Sigmoid colon (tissue), 3 donors: ENCODE measurements at regions not wholly inside any gene's neighbourhood (a gene's known extent, or its start where the extent isn't known, plus 50 kb on each side); places are given as distances from the start of the nearest gene placed in this dataset.

ENCODE experiments used
- POLR2A ChIP-seq, 2 donors: fragments of 450-650 bp; IDR thresholded peaks; one replicate each; pipeline ENCODE4 v1.6.1; 2016; ENCODE audit warnings: antibody characterized with exemption in 2 of 2, mild to moderate bottlenecking in 2 of 2, moderate library complexity in 2 of 2
- TF ChIP-seq, protein P1 (sequence below), 4 experiments: fragments of 450-650 bp in 3 of 4; fragments of 200-600 bp in 1 of 4; IDR thresholded peaks; one replicate each; pipeline ENCODE4 v1.5.1; 2016 to 2019; ENCODE audit warnings: antibody characterized with exemption in 4 of 4, mild to moderate bottlenecking in 3 of 4, moderate library complexity in 2 of 4

- TF ChIP-seq, protein P1, sequence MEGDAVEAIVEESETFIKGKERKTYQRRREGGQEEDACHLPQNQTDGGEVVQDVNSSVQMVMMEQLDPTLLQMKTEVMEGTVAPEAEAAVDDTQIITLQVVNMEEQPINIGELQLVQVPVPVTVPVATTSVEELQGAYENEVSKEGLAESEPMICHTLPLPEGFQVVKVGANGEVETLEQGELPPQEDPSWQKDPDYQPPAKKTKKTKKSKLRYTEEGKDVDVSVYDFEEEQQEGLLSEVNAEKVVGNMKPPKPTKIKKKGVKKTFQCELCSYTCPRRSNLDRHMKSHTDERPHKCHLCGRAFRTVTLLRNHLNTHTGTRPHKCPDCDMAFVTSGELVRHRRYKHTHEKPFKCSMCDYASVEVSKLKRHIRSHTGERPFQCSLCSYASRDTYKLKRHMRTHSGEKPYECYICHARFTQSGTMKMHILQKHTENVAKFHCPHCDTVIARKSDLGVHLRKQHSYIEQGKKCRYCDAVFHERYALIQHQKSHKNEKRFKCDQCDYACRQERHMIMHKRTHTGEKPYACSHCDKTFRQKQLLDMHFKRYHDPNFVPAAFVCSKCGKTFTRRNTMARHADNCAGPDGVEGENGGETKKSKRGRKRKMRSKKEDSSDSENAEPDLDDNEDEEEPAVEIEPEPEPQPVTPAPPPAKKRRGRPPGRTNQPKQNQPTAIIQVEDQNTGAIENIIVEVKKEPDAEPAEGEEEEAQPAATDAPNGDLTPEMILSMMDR (IDR thresholded peaks at IDR 0.05): no peak
- no peak for TF ChIP-seq POLR2A (IDR thresholded peaks at IDR 0.05)
Measured at GRCh38 chr12:115597157-115597712, 680.3 kb downstream of the MED13L start.
